GM12892 (cell line): ENCODE measurements at regions not wholly inside any gene's neighbourhood (a gene's known extent, or its start where the extent isn't known, plus 50 kb on each side); places are given as distances from the start of the nearest gene placed in this dataset.

Experiments used
- POLR2A ChIP-seq: IDR thresholded peaks from 2 replicates; pipeline ENCODE4 v1.6.1; 2011; ENCODE audit warnings: low read depth, low read length, control low read depth
- POLR2AphosphoS5 ChIP-seq: IDR thresholded peaks from 2 replicates; pipeline ENCODE4 v1.6.1; 2011; ENCODE audit warnings: low read depth, low read length, control low read depth
- TAF1 ChIP-seq: IDR thresholded peaks from 2 replicates; pipeline ENCODE4 v1.6.1; 2011; ENCODE audit warnings: low read depth, mild to moderate bottlenecking, control low read depth, low read length, borderline replicate concordance

- TF ChIP-seq POLR2A (no peak), POLR2AphosphoS5 (no peak), TAF1 (no peak)
Measured at GRCh38 chr4:23484689-23485088, 405.2 kb downstream of the PPARGC1A start.
